HG03460 (cell line): ENCODE measurements at regions not wholly inside any gene's neighbourhood (a gene's known extent, or its start where the extent isn't known, plus 50 kb on each side); places are given as distances from the start of the nearest gene placed in this dataset.
"Not testable (repeated sequence)": the region's sequence is repeated elsewhere in the genome, so short reads cannot be mapped to it uniquely, and the experiment has no call there.

Experiments used
- ATAC-seq: cut with Tn5 transposase; IDR thresholded peaks from one replicate; pipeline ENCODE4 v1.9.1; 2021; ENCODE audit not compliant: unreplicated experiment

GRCh38 chr5:122665051-122665450, 109.8 kb upstream of the SNX2 start:
- no peak for ATAC-seq

GRCh38 chr5:122668552-122668951, 106.3 kb upstream of the SNX2 start:
- ATAC-seq: no peak

GRCh38 chr5:122669709-122670108, 105.2 kb upstream of the SNX2 start:
- not testable (repeated sequence) for ATAC-seq

DNA sequence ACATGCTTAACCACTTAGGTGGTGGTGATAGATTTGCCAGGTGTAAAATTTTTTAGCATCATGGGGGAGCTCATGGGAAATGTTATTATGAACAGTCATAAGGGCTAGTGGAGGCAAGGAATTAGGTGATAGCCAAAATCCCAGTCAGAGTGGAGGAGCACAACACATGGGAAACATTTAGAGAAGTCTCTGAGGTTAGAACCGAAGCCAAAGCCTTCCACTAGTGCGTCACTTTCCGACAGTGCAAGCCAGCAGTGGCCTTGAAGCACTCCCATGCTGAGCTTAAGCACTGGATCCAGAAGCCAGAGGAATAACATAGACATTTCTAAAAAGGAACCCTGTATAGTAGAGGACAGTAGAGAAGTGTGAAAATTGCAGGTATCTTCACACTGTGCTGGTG, 101.5 kb upstream of the SNX2 start:
- no peak for ATAC-seq

DNA sequence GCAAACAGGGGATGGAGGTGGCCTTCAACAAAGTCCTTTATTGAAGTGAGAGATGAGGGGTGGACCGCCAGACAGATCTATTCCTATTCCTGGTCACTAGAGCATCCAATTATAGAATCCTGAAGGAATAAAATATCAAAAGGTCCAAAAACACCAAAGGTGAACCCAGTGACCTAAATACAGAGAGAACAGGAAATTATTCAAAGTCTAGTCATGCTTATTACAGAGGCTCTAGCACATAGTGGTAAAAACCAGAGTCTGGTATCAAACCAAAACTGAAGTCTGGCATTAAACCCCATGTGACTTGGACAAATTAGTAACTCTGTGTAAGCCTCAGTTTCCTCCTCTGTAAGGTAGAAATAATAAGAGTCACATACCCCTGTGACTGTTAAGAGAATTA, 100.5 kb upstream of the SNX2 start:
- no peak for ATAC-seq

- ATAC-seq: no peak
Observed at GRCh38 chr5:122680623-122681350, 94.1 kb upstream of the SNX2 start.

- ATAC-seq: no peak
Observed at GRCh38 chr5:122683631-122684030, 91.2 kb upstream of the SNX2 start.

DNA sequence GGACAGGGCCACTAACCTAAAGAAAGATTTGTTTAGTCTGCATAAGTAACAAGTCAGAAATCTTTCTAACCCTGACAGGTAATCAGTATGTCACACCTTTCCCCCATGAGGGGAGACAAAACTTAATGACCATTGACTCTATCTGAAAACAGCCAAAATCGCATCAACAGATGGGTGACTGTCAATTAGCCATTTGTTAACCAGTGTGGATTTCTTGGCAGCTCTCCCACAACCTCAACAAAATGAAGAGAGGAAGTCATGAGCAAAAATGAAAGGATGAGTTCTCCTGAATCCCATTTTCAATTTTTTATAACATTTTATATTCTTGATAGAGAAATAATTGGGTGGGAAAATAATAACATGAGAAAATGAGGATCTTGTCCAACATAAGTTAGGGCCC, 84.6 kb upstream of the SNX2 start:
- ATAC-seq: no peak

- ATAC-seq: no peak
Observed at GRCh38 chr5:122691931-122692330, 82.9 kb upstream of the SNX2 start.

DNA sequence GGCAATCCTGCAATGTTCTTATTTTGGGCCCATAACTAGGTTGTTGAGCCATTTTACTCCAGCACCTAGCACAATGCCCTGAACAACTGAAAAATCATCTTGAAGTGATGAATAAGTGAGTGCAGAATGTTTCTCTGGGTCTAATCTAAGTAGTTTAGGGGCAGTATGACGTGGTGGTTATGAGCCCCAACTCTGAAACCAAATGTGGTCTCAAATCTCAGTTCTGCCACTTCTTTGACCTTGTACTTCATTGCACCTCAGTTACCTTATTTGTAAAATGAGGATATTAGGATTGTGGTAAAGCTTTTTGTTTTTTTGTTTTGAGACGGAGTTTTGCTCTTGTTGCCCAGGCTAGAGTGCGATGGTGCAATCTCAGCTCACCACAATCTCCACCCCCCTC, 80.9 kb upstream of the SNX2 start:
- no peak for ATAC-seq

GRCh38 chr5:122694884-122695283, 80.0 kb upstream of the SNX2 start:
- no peak for ATAC-seq

DNA sequence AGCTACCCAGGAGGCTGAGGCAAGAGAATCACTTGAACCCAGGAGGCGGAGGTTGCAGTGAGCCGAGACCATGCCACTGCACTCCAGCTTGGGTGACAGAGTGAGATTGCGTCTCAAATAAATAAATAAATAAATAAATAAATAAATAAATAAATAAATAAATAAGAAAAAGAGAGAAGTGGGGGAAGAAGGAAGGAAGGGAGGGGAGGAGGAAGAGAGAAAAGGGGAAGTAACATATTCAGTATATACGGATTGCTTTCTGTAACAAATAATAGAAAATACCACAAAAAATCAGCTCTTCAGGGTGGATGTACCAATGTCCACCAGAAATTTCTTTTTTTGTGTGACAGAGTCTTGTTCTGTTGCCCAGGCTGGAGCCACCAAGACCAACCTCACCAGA, 78.1 kb upstream of the SNX2 start:
- ATAC-seq: not testable (repeated sequence)

GRCh38 chr5:122697191-122697590, 77.7 kb upstream of the SNX2 start:
- ATAC-seq: no peak

- ATAC-seq: no peak
Observed at GRCh38 chr5:122699201-122699600, 75.7 kb upstream of the SNX2 start.

DNA sequence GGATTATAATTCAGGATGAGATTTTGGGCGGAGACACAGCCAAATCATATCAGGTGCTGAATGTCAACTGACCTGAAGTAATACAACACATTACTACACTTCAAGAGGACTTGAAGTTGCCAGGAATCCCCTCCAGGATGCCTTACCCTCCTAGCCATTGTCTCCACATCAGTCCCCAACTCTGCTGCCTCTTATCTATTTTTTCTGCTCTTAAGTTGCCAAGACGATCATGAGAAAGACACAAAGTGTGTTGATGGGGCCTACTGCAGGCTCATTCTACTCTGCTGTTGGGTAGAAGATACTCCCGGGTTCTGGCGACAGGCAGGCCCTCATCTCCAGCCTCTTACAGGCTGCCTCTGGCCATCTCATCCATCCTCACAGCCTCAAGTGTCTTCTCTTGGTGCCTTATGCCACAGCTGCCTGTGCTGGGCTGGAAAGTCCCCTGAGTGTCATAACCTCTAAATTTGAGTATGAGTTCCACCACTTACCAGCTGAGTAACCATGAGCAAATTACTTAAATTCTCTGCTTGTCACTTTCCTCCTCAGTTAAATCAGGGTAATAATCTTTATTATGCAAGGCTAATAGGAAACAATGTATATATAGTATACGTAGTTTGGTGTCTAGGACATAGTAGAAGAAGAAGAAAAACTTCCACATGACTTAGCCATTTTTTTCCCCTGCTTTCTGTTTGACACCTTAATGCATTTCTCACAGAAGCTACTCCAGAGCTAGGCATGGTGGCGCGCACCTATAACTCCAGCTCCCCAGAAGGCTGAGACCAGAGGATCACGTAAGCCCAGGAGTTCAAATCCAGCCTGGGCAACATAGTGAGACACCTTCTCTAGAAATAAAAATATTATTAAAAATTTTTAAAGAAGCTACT, 73.0 kb upstream of the SNX2 start:
- ATAC-seq: peak; percentile 99

- peak; percentile 37 for ATAC-seq
Observed at GRCh38 chr5:122702524-122702875, 72.4 kb upstream of the SNX2 start.

DNA sequence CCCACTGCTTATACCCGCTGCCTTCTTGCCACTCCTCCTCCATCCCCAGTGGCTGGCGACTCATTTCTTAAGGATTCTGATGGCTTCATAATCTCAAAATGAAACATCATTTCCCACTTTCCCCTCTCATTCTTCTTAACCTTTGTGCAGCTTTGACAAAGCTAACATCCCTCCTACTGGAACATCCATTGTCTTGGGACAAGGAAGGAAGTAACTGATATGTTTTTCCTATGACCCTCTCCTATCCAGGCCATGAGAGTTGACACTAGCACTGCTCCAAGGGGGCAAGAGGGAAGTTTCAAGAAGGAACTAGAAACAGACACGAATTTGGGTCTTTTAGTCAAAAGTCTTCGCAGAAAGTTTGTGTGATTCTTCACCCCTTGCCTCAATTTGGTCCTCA, 71.7 kb upstream of the SNX2 start:
- ATAC-seq: no peak

DNA sequence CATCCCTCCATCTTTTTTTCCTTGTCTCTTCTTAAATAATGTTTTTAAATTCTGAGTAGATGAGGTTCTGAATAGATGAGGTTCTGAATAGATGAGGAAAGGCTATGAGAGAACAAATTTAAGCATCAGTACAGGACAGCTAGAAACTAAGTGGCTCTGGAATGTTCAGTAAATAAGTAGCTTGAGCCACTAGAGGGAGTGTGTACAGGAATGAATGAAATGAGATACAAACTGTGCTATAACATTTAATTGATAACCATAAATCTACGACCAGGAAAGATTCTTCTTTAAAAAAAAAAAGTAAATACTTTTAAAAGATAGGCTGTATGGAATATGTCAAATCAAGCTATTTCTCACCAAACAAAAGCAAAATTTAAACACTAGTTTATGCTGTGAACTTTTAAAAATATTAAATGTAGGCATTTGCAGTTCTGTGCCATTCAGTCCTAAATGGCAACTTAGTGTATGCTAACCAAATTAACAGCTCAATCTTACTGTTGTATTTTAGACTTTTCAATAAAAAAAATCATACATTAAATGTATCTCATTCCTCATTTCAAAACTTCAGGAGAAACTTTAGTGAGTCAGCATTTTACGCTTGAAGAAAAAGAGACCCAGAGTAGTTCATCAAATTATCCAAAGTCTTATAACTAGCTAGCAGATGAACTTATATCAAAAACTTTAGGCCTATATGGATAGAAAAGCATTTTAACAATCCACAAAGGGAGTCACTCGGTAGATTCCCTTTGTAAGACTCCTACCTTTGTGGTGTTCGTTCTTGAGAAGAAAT, 70.4 kb upstream of the SNX2 start:
- no peak for ATAC-seq

- ATAC-seq: no peak
Observed at GRCh38 chr5:122705851-122706250, 69.0 kb upstream of the SNX2 start.

- ATAC-seq: no peak
Observed at GRCh38 chr5:122707796-122708195, 67.1 kb upstream of the SNX2 start.

DNA sequence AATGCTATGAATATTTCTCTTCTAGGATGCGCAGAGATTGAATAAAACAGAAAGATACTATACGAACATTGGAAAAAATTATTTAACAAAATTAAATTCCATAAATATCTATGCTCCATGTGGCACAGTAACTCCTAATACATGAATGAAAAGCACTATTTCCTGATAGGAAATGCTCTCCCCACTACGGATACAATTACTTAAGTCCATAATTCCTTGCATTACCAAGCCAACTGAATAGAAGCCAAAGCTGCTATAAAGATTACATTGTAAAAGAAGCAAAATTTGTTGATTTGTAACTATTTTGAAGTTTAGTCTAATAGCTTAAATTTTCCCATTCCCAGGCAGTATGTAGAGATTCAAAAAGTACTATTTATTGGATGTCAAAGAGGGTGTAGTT, 61.8 kb upstream of the SNX2 start:
- ATAC-seq: no peak

DNA sequence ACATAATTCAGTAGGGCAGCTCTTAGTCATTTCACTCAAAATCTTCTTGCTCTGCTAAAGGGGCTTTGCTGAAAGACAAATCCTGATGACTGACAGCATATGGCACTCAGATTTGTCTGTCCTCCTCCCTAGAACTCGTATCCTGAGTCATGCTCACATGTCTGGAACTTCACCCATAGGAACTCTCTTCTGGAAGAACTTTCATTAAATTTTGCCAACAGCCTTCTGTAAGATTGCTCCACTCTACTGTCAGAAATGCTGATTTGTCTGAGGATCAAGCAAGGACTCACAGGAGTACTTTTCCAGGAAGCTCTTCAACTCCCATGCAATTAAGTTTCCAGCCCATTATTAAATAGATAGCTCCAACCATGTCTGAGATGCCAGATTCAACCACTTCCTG, 59.8 kb upstream of the SNX2 start:
- no peak for ATAC-seq
